Lower leg skin (tissue), 3 donors: ENCODE measurements at regions not wholly inside any gene's neighbourhood (a gene's known extent, or its start where the extent isn't known, plus 50 kb on each side); places are given as distances from the start of the nearest gene placed in this dataset.

ENCODE experiments used
- POLR2A ChIP-seq, 2 donors: fragments of 450-650 bp; IDR thresholded peaks; one replicate each; pipeline ENCODE4 v1.6.1; 2016 to 2017; ENCODE audit warnings: antibody characterized with exemption in 2 of 2, mild to moderate bottlenecking in 1 of 2, moderate library complexity in 1 of 2
- TF ChIP-seq, protein P1 (sequence below), 3 donors: fragments of 450-650 bp; IDR thresholded peaks; one replicate each; pipeline ENCODE4 v1.5.1; 2016; ENCODE audit warnings: antibody characterized with exemption in 3 of 3, mild to moderate bottlenecking in 3 of 3, moderate library complexity in 2 of 3

DNA sequence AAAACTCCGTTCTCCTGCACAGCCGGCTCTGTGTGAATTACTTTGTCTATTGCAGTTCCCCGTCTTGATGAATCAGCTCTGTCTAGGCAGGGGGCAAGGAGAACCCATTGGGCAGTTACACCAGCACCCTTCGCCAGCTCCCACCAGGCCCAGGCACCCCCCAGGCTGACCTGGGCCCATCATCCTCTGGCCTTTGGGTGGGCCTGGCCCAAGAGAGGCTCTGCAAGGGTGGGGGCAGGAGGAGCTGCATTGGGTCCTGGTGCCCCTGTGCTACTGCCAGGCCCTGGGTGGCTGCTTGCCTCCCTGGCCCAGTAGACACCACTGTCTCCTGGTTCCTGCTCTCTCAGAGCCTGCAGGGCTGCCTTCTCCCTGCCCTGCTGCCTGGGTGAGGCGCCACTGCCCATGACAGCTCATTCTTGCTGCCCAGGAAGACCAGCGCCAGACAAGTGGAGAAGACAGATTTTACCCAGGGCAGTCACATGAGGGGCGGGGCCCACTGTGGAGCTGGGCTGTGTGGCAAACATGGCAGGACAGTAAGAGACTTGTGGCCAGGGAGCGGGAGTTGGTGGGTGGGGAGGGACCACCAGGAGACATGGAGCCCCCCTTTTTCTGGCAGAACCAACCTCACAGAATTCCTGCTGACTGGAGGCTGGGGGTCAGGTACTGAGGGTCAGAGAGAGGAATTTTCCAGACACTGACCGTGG lies 67.2 kb downstream of the MRPL36 start:
- TF ChIP-seq, protein P1, sequence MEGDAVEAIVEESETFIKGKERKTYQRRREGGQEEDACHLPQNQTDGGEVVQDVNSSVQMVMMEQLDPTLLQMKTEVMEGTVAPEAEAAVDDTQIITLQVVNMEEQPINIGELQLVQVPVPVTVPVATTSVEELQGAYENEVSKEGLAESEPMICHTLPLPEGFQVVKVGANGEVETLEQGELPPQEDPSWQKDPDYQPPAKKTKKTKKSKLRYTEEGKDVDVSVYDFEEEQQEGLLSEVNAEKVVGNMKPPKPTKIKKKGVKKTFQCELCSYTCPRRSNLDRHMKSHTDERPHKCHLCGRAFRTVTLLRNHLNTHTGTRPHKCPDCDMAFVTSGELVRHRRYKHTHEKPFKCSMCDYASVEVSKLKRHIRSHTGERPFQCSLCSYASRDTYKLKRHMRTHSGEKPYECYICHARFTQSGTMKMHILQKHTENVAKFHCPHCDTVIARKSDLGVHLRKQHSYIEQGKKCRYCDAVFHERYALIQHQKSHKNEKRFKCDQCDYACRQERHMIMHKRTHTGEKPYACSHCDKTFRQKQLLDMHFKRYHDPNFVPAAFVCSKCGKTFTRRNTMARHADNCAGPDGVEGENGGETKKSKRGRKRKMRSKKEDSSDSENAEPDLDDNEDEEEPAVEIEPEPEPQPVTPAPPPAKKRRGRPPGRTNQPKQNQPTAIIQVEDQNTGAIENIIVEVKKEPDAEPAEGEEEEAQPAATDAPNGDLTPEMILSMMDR (IDR thresholded peaks at IDR 0.05), result no peak
- TF ChIP-seq POLR2A (IDR thresholded peaks at IDR 0.05), result no peak
